ENCODE measurements at regions not wholly inside any gene's neighbourhood (a gene's known extent, or its start where the extent isn't known, plus 50 kb on each side); places are given as distances from the start of the nearest gene placed in this dataset.
"Not testable (repeated sequence)": the region's sequence is repeated elsewhere in the genome, so short reads cannot be mapped to it uniquely, and the experiment has no call there.

DNA sequence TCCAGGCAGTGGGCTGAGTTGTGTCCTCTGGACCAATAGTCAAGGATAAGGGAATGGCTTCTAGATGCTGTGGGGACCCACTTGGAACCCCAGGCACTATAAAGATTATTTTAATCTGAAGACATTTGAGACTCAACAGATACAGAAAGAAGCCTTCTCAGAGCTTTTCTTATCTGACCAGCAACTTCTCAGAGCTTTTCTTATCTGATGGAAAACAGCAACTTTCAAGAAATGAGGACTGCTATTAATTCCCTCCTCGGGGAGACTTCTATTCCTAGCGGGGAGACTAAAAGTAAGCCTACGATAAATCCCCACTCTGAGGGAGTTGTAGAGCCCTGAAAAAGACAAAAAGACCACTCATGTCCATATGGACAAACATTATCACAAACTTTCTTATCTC, 160.5 kb downstream of the RNASET2 start:
- dilution Hi-C loops (cut with MboI; ENCODE audit: extremely low pct_ligation_motif_present, low sequenced_read_pairs) = no loop called here
- no peaks in the 10 kb centered on the region for H3K9me1 ChIP-seq (ENCODE audit: control insufficient read depth, extremely low read depth, insufficient read depth, low read length)
- no peaks in the 10 kb centered on the region for H3K36me3 ChIP-seq (ENCODE audit: control insufficient read depth in 2 of 2, extremely low read depth in 1 of 2, insufficient read depth in 2 of 2, low read length in 2 of 2)
- no peak for DNase-seq (ENCODE audit: low read depth, low spot score)
- H3K4me2 ChIP-seq (ENCODE audit: control insufficient read depth, extremely low read depth, insufficient read depth, low read depth, low read length) = no peak overlapping the region
- no peak for TF ChIP-seq EZH2 (IDR thresholded peaks at IDR 0.05; ENCODE audit: low read length)
- TF ChIP-seq, protein P1, sequence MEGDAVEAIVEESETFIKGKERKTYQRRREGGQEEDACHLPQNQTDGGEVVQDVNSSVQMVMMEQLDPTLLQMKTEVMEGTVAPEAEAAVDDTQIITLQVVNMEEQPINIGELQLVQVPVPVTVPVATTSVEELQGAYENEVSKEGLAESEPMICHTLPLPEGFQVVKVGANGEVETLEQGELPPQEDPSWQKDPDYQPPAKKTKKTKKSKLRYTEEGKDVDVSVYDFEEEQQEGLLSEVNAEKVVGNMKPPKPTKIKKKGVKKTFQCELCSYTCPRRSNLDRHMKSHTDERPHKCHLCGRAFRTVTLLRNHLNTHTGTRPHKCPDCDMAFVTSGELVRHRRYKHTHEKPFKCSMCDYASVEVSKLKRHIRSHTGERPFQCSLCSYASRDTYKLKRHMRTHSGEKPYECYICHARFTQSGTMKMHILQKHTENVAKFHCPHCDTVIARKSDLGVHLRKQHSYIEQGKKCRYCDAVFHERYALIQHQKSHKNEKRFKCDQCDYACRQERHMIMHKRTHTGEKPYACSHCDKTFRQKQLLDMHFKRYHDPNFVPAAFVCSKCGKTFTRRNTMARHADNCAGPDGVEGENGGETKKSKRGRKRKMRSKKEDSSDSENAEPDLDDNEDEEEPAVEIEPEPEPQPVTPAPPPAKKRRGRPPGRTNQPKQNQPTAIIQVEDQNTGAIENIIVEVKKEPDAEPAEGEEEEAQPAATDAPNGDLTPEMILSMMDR (optimal IDR thresholded peaks at IDR 0.05 in 1 of 3, IDR thresholded peaks at IDR 0.05 in 1 of 3, conservative IDR thresholded peaks at IDR 0.05 in 1 of 3; ENCODE audit: extremely low read depth in 1 of 3, insufficient read depth in 2 of 3, low read length in 3 of 3) = no peak
- no peak overlapping the region for H3K27ac ChIP-seq (ENCODE audit: control insufficient read depth, insufficient read depth, low read length)
- H2AFZ ChIP-seq (ENCODE audit: control insufficient read depth, low read length) = no peak overlapping the region
- H3K9me3 ChIP-seq (ENCODE audit: control insufficient read depth, low read depth, low read length) = no peaks in the 10 kb centered on the region
- H3K4me3 ChIP-seq (ENCODE audit: control insufficient read depth in 2 of 3, extremely low read depth in 1 of 3, insufficient read depth in 2 of 3, low read depth in 1 of 3, low read length in 3 of 3) = no peak overlapping the region
- no peaks in the 10 kb centered on the region for H3K27me3 ChIP-seq (ENCODE audit: control insufficient read depth, extremely low read depth, insufficient read depth, low read length)
- H3K79me2 ChIP-seq (ENCODE audit: control insufficient read depth, insufficient read depth, low read length) = no peaks in the 10 kb centered on the region
- no peaks in the 10 kb centered on the region for H3K4me1 ChIP-seq (ENCODE audit: control insufficient read depth, extremely low read depth, insufficient read depth, low read length)
- H3K9ac ChIP-seq (ENCODE audit: control insufficient read depth, extremely low read depth, insufficient read depth, low read length) = no peak overlapping the region
- H4K20me1 ChIP-seq (ENCODE audit: control insufficient read depth, extremely low read depth, insufficient read depth, low read length) = no peaks in the 10 kb centered on the region
- FAIRE-seq = no peak

DNA sequence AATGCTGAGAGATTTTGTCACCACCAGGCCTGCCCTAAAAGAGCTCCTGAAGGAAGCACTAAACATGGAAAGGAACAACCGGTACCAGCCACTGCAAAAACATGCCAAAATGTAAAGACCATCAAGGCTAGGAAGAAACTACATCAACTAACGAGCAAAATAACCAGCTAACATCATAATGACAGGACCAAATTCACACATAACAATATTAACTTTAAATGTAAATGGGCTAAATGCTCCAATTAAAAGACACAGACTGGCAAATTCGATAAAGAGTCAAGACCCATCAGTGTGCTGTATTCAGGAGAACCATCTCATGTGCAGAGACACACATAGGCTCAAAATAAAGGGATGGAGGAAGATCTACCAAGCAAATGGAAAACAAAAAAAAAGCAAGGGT, 163.8 kb upstream of the RPS6KA2 start:
- DNase-seq (ENCODE audit: low read depth, low spot score); H4K20me1 ChIP-seq (ENCODE audit: control insufficient read depth, extremely low read depth, insufficient read depth, low read length); H3K4me1 ChIP-seq (ENCODE audit: control insufficient read depth, extremely low read depth, insufficient read depth, low read length); H3K4me3 ChIP-seq (ENCODE audit: control insufficient read depth in 2 of 3, extremely low read depth in 1 of 3, insufficient read depth in 2 of 3, low read depth in 1 of 3, low read length in 3 of 3); H3K79me2 ChIP-seq (ENCODE audit: control insufficient read depth, insufficient read depth, low read length); H3K9me3 ChIP-seq (ENCODE audit: control insufficient read depth, low read depth, low read length); H3K36me3 ChIP-seq (ENCODE audit: control insufficient read depth in 2 of 2, extremely low read depth in 1 of 2, insufficient read depth in 2 of 2, low read length in 2 of 2); H3K4me2 ChIP-seq (ENCODE audit: control insufficient read depth, extremely low read depth, insufficient read depth, low read depth, low read length); FAIRE-seq; H3K9ac ChIP-seq (ENCODE audit: control insufficient read depth, extremely low read depth, insufficient read depth, low read length); H2AFZ ChIP-seq (ENCODE audit: control insufficient read depth, low read length); H3K9me1 ChIP-seq (ENCODE audit: control insufficient read depth, extremely low read depth, insufficient read depth, low read length); H3K27me3 ChIP-seq (ENCODE audit: control insufficient read depth, extremely low read depth, insufficient read depth, low read length); dilution Hi-C loops (cut with MboI; ENCODE audit: extremely low pct_ligation_motif_present, low sequenced_read_pairs); H3K27ac ChIP-seq (ENCODE audit: control insufficient read depth, insufficient read depth, low read length): not testable (repeated sequence)

DNA sequence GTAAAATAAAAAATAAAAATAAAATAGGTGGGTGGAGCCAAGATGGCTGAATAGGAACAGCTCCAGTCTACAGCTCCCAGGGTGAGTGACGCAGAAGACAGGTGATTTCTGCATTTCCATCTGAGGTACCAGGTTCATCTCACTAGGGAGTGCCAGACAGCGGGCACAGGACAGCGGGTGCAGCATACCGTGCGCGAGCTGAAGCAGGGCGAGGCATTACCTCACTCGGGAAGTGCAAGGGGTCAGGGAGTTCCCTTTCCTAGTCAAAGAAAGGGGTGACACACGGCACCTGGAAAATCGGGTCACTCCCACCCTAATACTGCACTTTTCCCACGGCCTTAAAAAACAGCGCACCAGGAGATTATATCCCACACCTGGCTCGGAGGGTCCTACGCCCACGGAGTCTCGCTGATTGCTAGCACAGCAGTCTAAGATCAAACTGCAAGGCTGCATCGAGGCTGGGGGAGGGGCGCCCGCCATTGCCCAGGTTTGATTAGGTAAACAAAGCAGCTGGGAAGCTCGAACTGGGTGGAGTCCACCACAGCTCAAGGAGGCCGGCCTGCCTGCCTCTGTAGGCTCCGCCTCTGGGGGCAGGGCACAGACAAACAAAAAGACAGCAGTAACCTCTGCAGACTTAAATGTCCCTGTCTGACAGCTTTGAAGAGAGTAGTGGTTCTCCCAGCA, 161.9 kb upstream of the RPS6KA2 start:
- H3K79me2 ChIP-seq (ENCODE audit: control insufficient read depth, insufficient read depth, low read length); H4K20me1 ChIP-seq (ENCODE audit: control insufficient read depth, extremely low read depth, insufficient read depth, low read length); dilution Hi-C loops (cut with MboI; ENCODE audit: extremely low pct_ligation_motif_present, low sequenced_read_pairs); H3K36me3 ChIP-seq (ENCODE audit: control insufficient read depth in 2 of 2, extremely low read depth in 1 of 2, insufficient read depth in 2 of 2, low read length in 2 of 2); H3K4me3 ChIP-seq (ENCODE audit: control insufficient read depth in 2 of 3, extremely low read depth in 1 of 3, insufficient read depth in 2 of 3, low read depth in 1 of 3, low read length in 3 of 3); H3K9me3 ChIP-seq (ENCODE audit: control insufficient read depth, low read depth, low read length); H2AFZ ChIP-seq (ENCODE audit: control insufficient read depth, low read length); H3K4me2 ChIP-seq (ENCODE audit: control insufficient read depth, extremely low read depth, insufficient read depth, low read depth, low read length); H3K27ac ChIP-seq (ENCODE audit: control insufficient read depth, insufficient read depth, low read length); H3K27me3 ChIP-seq (ENCODE audit: control insufficient read depth, extremely low read depth, insufficient read depth, low read length); H3K9ac ChIP-seq (ENCODE audit: control insufficient read depth, extremely low read depth, insufficient read depth, low read length); FAIRE-seq; DNase-seq (ENCODE audit: low read depth, low spot score); H3K9me1 ChIP-seq (ENCODE audit: control insufficient read depth, extremely low read depth, insufficient read depth, low read length); H3K4me1 ChIP-seq (ENCODE audit: control insufficient read depth, extremely low read depth, insufficient read depth, low read length): not testable (repeated sequence)

All from keratinocyte (primary cell).